ENCODE measurements at regions not wholly inside any gene's neighbourhood (a gene's known extent, or its start where the extent isn't known, plus 50 kb on each side); places are given as distances from the start of the nearest gene placed in this dataset.

DNA sequence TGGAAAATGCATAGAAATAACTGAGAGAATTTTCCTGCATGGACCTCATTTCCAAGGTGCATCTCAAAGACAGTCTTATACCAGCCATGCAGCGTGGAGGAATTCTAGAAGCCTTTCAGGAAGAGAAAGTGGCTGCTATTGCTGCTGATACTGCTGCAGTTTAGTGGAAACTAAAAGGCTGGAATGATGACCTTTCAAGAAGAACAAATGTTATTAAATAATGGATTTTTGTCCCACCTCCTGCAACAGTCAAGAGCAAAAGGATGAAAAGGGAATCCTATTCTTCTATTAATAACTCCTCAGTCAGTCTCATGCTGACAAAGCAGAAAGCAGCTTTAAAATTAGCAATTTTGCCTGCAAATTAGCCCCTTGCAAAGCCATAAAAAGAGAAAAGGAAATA, 68.2 kb upstream of the C1orf87 start:
- DNase-seq: no peak

DNA sequence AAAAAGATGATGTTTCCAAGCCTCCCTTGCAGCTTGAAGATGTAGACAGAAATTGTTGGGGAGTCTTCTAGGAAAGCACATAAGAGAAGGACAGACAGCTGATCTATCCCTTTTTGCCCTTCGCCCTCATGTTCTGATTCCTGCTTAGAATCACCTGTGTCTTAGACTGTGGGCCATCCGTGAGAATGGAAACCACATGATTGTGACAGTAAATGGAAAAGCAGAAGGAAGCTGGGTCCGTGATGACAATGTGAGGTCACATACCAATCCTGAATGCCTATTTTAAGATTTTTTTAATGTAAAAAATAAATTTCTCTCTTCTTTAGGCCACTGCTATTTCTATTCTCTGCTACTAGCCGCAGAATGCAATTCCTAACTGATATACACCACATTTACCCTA, 67.7 kb upstream of the C1orf87 start:
- DNase-seq: no peak

- no peak for DNase-seq
Measured at GRCh38 chr1:60137406-60137805, 63.8 kb upstream of the C1orf87 start.

- DNase-seq: no peak
Measured at GRCh38 chr1:60136395-60136794, 62.8 kb upstream of the C1orf87 start.

DNA sequence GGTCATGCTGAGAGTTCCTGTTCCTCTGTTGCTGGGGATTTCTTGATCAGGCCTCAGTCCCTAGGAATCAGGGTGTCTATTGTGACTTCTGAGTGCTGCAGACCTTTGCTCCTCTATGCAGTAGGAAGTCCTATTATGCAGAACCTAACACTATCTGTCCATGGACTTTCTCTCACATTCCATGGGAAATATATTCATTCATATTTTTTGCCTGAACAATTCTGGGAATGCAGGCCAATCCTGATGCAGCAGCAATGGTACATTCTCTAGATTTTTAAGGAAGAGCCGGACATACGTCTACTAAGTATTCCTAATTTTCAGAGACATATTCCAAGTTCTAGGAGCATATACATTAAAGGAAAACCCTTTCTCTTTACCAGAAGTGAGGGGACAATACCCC, 61.1 kb upstream of the C1orf87 start:
- DNase-seq: no peak

GRCh38 chr1:60133848-60134247, 60.3 kb upstream of the C1orf87 start:
- DNase-seq: no peak

GRCh38 chr1:60133000-60133673, 59.6 kb upstream of the C1orf87 start:
- no peak for DNase-seq

DNA sequence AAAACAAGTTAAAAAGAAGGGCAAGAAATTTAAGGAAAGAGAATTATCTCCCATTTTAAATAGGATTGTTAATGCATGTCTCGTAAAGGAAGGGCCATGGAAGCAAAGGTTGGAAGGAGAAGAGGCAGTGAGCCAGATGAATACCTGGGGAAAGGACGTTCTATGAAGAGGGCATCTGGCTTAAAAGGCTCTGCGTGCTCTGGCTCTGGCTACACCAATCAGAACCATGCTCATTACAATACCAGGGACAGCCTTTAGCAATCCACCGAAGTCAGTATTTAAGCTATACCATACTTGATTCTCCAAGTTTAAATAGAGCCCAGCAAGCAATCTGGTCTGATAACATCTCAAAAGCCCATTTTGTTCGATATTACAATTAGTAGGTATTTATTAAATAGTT, 58.5 kb upstream of the C1orf87 start:
- no peak for DNase-seq

- DNase-seq: no peak
Measured at GRCh38 chr1:60130703-60131102, 57.1 kb upstream of the C1orf87 start.

GRCh38 chr1:60129911-60130310, 56.3 kb upstream of the C1orf87 start:
- no peak for DNase-seq

DNA sequence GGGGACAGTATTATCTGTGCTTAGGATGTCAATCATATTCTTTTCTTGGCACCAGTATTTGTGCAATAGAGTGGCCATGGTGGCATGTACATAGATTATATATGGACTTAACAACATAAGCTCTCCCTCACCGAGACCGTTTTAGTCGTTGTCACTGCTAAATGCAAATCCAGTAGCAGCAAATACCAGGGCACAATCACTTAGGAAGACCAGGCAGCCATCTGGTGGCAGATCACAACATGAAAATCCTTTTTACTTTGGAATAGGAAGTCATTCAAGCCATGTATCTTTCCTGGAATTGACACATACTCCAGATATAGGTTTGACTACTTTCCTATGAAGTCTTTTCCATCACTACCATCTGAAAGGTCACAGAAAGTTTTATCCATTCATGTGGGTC, 53.2 kb upstream of the C1orf87 start:
- DNase-seq: no peak
